ENCODE measurements at regions not wholly inside any gene's neighbourhood (a gene's known extent, or its start where the extent isn't known, plus 50 kb on each side); places are given as distances from the start of the nearest gene placed in this dataset.
A peak's percentile ranks its signal among the peaks of the same experiment; 100 is the strongest.
"Not testable (repeated sequence)": the region's sequence is repeated elsewhere in the genome, so short reads cannot be mapped to it uniquely, and the experiment has no call there.

DNA sequence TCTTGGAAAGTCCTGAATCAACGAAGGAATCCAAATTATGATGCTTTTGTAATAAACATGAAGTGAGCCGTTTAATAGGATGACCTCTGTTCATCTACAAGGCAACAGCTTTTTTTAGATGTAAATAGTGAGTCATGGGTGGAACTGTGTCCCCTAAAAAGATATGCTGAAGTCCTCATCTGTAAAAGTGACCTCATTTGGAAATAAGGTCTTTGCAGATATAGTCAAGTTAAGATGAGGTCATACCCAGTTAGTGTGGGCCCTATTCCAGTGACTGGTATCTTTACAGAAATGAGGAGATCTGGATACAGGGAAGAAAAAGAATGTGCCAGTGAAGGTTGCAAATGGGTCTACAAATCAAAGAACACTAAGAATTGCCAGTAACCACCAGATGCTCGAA, 1287.3 kb upstream of the ADGRL4 start:
- no peak for DNase-seq (ENCODE audit: low read depth)

GRCh38 chr1:80288750-80289149, 1282.2 kb upstream of the ADGRL4 start:
- DNase-seq (ENCODE audit: low read depth) = not testable (repeated sequence)

DNA sequence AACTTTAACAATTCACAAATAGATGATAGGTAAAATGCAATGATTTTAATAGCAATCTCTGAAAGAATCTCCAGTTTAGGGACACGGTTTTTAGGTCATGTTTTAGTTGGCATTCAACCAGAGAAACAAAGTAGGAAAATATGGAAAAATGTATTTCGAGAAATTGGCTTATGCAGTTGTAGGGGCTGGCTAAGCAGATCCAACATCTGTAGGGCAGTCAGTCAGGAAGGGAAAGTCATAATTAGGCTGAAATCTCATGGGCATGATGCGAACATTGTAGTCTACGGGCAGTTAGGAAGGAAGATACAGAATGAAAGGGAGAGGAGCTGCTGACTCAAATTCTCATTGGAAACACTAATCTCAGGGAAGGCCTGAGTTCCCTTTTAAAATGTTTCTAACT, 1276.0 kb upstream of the ADGRL4 start:
- no peak for DNase-seq (ENCODE audit: low read depth)

DNA sequence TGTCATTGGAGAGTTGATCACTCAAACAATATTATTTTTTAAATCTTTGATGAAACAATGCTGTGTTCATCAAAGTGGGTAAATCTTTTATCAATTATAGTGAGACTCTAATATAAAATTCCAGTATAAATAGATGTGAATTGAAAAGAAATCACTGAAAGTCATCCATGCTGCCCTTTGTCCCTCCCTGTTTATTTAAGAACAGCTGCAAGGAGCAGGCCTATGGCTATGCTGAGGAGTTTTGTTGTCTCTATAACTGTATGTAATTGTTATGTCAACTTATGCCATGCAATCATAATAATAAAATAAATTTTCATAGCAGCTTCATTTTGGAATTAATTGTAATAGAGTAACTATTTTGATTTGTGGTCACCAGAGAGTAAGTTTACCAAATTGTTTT, 1272.4 kb upstream of the ADGRL4 start:
- DNase-seq (ENCODE audit: low read depth) = no peak

DNA sequence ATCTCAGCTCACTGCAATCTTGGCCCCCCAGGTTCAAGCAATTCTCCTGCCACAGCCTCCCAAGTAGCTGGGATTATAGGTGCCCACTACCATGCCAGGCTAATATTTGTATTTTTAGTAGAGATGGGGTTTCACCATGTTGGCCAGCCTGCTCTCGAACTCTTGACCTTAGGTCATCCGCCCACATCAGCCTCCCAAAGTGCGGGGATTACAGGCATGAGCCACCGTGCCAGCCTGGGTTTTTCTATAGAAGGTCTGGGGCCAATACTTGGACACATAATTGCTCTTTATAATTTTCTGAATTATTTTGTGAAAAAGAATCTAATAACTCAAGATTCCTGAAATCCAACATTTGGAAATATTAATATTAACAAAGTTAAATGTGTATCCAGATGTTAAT, 1267.7 kb upstream of the ADGRL4 start:
- DNase-seq (ENCODE audit: low read depth) = no peak

DNA sequence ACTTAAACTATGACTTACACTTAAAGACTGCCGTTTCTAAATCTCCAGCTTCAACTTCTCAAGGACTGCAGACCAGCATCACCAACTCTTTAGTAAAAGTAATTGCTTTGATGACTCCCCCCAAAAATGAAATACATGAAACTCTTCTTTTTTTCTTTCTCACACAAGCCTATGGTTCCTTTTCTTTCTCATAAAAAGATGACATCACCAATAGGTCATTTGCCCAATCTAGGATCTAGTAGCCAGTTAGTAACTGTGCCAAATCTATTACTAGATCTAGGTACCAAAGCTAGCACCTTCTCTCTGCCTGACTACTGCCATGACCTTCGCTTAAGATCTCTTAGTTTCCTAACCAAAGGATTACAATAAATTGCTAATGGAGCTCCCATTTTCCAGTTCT, 1266.0 kb upstream of the ADGRL4 start:
- DNase-seq (ENCODE audit: low read depth) = no peak

- no peak for DNase-seq (ENCODE audit: low read depth)
These were observed 1252.1 kb upstream of the ADGRL4 start for GRCh38 chr1:80258659-80259058.

GRCh38 chr1:80251591-80251990, 1245.1 kb upstream of the ADGRL4 start:
- DNase-seq (ENCODE audit: low read depth) = no peak

DNA sequence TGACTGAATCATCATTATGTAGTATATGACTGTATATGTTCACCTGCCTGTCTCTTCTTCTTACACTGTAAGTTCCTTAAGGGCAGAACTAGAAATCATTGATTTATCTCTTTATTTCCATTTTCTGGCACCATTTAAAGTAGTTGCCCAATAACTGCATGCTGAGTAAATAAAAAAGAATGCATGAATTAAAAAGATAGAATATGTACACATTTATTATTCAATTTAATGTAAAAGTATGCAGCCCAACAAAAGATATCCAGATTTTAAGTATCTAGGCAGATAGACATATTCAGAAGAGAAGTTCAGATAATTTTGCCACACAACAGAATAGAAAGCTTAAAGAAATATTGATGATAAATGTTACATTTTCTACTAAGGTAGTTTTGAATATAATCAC, 1244.6 kb upstream of the ADGRL4 start:
- DNase-seq (ENCODE audit: low read depth) = no peak

GRCh38 chr1:80250573-80251168, 1244.1 kb upstream of the ADGRL4 start:
- DNase-seq (ENCODE audit: low read depth) = no peak

DNA sequence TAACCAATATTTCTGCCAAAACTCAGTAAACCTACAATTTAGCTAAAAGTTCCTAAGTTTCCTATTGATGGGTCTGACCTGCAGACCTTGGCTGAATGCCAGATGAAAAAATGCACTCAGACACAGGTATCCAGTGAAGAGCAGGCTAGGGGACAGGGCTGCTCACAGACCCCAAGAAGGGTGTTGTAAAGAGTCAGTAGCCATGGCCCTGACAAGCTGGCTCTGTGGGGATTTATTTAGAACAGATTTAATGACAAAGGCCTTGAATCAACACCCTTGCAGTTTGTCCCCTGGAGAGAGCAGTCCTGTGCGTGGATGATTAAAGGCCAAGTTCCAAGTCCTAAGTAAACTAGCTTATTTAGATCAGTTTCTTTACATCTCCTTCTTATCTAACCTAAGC, 1243.2 kb upstream of the ADGRL4 start:
- no peak for DNase-seq (ENCODE audit: low read depth)

DNA sequence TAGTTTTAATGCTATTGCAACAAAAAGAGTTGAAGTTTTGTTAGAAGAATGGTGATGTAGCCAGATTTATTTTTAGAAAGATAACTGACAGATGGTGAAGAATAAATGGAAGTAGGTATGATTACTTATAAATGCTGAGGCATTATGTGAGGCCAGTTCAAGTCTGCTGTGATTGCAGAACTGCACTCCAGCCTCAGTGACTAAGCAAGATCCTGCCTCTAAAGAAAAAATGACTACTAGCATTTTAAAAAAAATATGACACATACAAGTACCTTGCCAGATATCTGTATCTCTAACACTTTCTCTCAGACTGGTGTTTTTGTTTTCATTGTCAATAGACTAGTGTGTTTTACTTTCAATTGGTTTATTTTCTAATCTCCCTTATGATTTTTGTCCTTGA, 1242.4 kb upstream of the ADGRL4 start:
- peak; percentile 36 for DNase-seq (ENCODE audit: low read depth)

GRCh38 chr1:80245813-80246212, 1239.3 kb upstream of the ADGRL4 start:
- DNase-seq (ENCODE audit: low read depth) = no peak

GRCh38 chr1:80244372-80244771, 1237.8 kb upstream of the ADGRL4 start:
- DNase-seq (ENCODE audit: low read depth) = no peak

GRCh38 chr1:80241566-80241965, 1235.0 kb upstream of the ADGRL4 start:
- no peak for DNase-seq (ENCODE audit: low read depth)

GRCh38 chr1:80225510-80225909, 1219.0 kb upstream of the ADGRL4 start:
- DNase-seq (ENCODE audit: low read depth) = no peak

- DNase-seq (ENCODE audit: low read depth) = no peak
These were observed 1214.8 kb upstream of the ADGRL4 start for GRCh38 chr1:80221319-80221718.

DNA sequence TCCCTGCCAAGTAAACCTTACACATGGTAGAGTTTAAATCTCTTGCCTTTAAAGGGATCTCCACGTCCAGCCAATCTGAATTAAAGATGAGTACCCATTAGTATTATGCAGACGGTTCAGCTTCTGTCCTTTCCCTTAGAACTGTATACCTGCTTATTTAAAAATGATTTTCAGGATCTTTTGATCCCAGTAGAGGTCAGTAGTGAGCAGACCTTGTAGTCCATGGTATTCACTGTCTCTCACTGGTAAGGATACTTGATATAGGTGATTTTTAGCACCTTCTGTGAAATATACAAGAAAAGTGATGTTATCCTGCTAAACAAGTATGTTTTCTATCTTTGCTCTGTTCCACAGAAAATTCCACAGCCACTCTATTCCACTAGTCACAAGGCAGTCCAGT, 1211.6 kb upstream of the ADGRL4 start:
- DNase-seq (ENCODE audit: low read depth) = peak; percentile 25

GRCh38 chr1:80217377-80217986, 1211.0 kb upstream of the ADGRL4 start:
- peak; percentile 60 for DNase-seq (ENCODE audit: low read depth)

GRCh38 chr1:80214888-80215540, 1208.5 kb upstream of the ADGRL4 start:
- DNase-seq (ENCODE audit: low read depth) = no peak

- DNase-seq (ENCODE audit: low read depth) = no peak
These were observed 1206.4 kb upstream of the ADGRL4 start for GRCh38 chr1:80212948-80213347.

GRCh38 chr1:80211691-80212380, 1205.3 kb upstream of the ADGRL4 start:
- DNase-seq (ENCODE audit: low read depth) = no peak

DNA sequence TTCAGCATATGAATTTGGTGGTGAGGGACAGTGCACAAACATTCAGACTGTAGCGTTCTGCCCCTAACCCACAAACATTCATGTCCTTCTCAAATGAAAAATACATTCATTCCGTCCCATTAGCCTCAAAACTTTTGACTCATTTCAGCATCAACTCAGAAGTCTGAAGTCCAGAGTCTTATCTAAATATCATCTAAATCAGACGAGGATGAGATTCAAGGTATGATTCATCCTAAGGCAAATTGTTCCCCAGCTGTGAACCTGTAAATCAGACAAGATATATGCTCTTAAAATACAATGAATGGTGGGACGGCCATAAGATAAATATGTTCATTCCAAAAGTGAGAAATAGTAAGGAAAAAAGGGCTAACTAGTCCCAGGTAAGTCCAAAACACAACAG, 1195.6 kb upstream of the ADGRL4 start:
- DNase-seq (ENCODE audit: low read depth) = no peak

Measured in stromal cell of bone marrow (primary cell).